Activated naive CD8-positive, alpha-beta T cell treated with anti-CD3 and anti-CD28 coated beads, Interleukin-2, amount 10 ng/mL, durations not matched to agents 7 days and 5 days (primary cell): ENCODE measurements at regions not wholly inside any gene's neighbourhood (a gene's known extent, or its start where the extent isn't known, plus 50 kb on each side); places are given as distances from the start of the nearest gene placed in this dataset.

Experiments used
- ATAC-seq: fragments of 150-1000 bp; cut with Tn5 transposase; one replicate; pipeline ENCODE4 v1.10.0; 2021; ENCODE audit warnings: low read depth, moderate library complexity
- POLR2A ChIA-PET: fragments of 350-600 bp; sonication (Branson Sonifier 250); formaldehyde crosslinking; loops from one replicate; lab custom pipeline; 2021; ENCODE audit warnings: antibody characterized with exemption; lab: Charles Lee
- DNase-seq: peaks from one replicate; pipeline ENCODE4 v3.0.0; 2021
- H3K27ac Mint-ChIP-seq: one replicate; pipeline ENCODE4 v1.8.0; 2022; ENCODE audit warnings: mild to moderate bottlenecking, mixed read lengths
- H3K27me3 Mint-ChIP-seq: one replicate; pipeline ENCODE4 v1.8.0; 2022; ENCODE audit warnings: mild to moderate bottlenecking, moderate library complexity, mixed read lengths
- H3K36me3 Mint-ChIP-seq: one replicate; pipeline ENCODE4 v1.8.0; 2021; ENCODE audit warnings: mild to moderate bottlenecking, mixed read lengths
- H3K4me1 Mint-ChIP-seq: one replicate; pipeline ENCODE4 v1.8.0; 2021; ENCODE audit warnings: mixed read lengths
- H3K4me3 Mint-ChIP-seq: one replicate; pipeline ENCODE4 v1.8.0; 2022; ENCODE audit warnings: mild to moderate bottlenecking, moderate library complexity, mixed read lengths
- H3K9me3 Mint-ChIP-seq: one replicate; pipeline ENCODE4 v1.8.0; 2021; ENCODE audit warnings: mixed read lengths

DNA sequence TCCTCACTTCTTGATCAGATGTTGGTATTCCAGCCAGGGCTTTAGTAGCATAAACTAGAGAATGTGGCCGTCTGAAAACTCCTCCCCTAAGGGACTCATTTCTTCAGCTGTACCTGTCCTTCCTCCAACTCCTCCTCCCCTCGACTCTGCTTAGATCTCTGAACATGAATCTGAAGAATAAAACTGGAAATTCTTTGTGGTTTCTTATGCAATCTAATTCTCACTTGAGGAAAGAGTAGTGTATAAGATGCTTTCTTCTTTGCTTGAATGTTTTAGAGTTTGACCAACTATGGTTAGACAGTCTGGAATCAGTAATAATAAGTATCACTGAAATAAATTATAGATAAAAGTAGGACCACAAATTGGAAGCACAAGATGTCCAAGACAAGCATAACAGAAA, 128.5 kb downstream of the LRRC70 start:
- ATAC-seq (no peak), DNase-seq (no peak)
- H3K27me3 Mint-ChIP-seq = peaks cover 3% of the 10 kb centered on the region
- H3K4me3 Mint-ChIP-seq = no peak overlapping the region
- no peaks in the 10 kb centered on the region for H3K36me3 Mint-ChIP-seq
- peaks cover 4% of the 10 kb centered on the region for H3K9me3 Mint-ChIP-seq
- POLR2A ChIA-PET = no interaction called here
- H3K27ac Mint-ChIP-seq = no peak overlapping the region
- no peaks in the 10 kb centered on the region for H3K4me1 Mint-ChIP-seq

DNA sequence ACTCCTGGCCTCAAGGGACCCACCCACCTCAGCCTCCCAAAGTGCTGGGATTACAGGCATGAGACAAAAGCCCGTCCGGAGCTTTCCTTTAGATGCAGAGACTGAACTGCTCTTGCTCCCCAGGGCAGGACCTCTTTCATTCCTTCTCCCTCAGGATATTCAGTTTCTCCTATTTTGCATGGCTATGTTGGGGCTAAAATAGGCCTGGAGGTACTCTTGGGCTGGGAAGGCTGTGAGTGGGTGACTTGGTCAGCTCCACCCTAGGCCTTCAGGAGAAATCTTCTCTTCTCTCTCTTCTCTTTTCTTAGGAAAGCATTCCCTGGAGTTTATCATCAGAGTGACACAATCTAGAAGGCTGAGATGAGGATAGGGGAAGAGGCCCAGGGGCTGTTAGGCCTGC, 126.4 kb downstream of the LRRC70 start:
- Mint-ChIP-seq H3K27ac (no peak overlapping the region), H3K4me3 (no peak overlapping the region), H3K4me1 (no peaks in the 10 kb centered on the region), H3K27me3 (peaks cover 3% of the 10 kb centered on the region), H3K36me3 (no peaks in the 10 kb centered on the region), H3K9me3 (peaks cover 4% of the 10 kb centered on the region)
- POLR2A ChIA-PET = no interaction called here
- DNase-seq (no peak), ATAC-seq (no peak)

DNA sequence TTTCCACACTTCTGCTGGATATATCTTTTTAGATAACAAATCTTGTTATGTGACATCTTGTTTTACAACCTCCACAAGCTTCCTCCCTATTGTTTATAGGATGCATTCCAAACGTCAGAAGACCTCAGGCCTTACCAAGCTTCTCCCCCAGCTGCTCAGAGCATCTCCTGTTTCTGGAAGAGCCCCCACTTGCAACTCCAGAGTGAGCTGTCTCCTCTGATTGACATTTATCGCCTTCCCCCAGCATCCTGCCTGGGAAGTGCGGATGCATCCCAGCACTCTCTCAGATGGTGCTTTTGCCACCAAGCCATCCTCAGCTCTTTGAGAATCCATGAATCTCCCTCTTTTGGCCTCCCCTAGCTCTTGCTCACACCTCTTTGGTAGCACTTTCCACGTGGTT, 123.5 kb downstream of the LRRC70 start:
- no peak overlapping the region for H3K4me3 Mint-ChIP-seq
- POLR2A ChIA-PET = no interaction called here
- no peaks in the 10 kb centered on the region for H3K4me1 Mint-ChIP-seq
- no peak for ATAC-seq
- DNase-seq = no peak
- H3K27ac Mint-ChIP-seq = peak overlapping the region; percentile 11
- H3K36me3 Mint-ChIP-seq = no peaks in the 10 kb centered on the region
- no peaks in the 10 kb centered on the region for H3K9me3 Mint-ChIP-seq
- H3K27me3 Mint-ChIP-seq = no peaks in the 10 kb centered on the region

DNA sequence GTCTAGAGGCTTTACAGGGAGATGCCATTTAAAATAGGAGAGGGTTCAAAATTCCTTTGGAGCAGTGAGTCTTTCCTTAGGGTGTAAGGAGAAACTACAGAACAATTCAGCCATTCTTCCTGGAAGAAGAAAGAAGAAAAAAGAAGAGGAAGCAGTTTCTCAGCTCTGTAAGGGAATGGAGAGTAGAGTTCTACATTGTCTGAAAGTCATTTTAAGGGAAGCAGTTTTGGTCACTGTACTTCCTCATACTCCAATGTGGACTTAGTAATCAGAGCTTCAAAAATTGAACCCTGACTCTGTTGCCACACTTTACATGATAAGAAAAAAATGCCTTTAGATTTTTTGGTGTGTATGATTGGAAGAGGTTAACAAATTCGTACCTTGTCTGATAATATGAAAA, 122.4 kb downstream of the LRRC70 start:
- H3K4me1 Mint-ChIP-seq = no peaks in the 10 kb centered on the region
- H3K9me3 Mint-ChIP-seq = no peaks in the 10 kb centered on the region
- no peak overlapping the region for H3K27ac Mint-ChIP-seq
- no peaks in the 10 kb centered on the region for H3K27me3 Mint-ChIP-seq
- ATAC-seq = no peak
- no peaks in the 10 kb centered on the region for H3K36me3 Mint-ChIP-seq
- POLR2A ChIA-PET = no interaction called here
- H3K4me3 Mint-ChIP-seq = no peak overlapping the region
- DNase-seq = no peak

DNA sequence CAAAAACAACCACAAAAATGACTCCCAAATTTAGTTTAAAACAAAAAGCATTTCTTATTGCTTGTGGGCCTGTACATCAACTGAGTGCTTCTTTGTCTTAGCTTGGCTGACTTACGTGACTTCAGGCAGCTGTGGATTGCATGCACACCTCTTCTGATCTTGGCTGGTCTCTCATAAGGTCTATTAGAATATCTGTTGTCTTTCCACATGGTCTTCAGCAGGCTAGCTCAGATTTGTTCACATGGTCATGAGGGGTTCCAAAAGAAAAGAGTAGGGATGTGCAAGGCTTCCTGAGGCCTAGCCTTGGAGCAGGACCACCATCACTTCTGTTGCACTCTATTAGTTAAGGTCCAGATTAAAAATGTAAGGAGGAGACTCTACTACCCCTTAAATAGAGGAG, 120.1 kb downstream of the LRRC70 start:
- no peak for ATAC-seq
- Mint-ChIP-seq H3K27ac (no peak overlapping the region), H3K9me3 (no peaks in the 10 kb centered on the region), H3K4me1 (no peaks in the 10 kb centered on the region), H3K27me3 (no peaks in the 10 kb centered on the region), H3K4me3 (no peak overlapping the region), H3K36me3 (no peaks in the 10 kb centered on the region)
- no peak for DNase-seq
- POLR2A ChIA-PET = no interaction called here

DNA sequence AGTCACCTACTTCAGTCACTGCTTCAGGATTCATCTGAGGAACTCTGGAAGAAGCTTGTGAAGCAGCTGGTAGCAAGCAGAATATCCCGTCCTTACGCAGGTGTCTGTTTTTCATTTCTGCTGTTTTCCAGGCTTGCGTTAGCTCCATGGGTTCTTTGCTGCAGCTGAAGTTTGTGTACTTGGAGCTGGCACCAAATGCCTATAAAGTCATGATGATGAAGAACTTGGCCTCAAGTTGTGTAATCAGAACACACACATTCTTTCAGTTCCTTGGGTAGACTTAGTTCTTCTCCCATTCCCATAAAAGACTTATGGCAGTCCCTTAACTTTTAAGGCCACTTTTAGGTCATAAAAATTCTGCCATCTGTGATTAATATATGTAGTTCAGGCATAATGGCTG, 116.7 kb downstream of the LRRC70 start:
- no peak for DNase-seq
- ATAC-seq = no peak
- POLR2A ChIA-PET = no interaction called here
- H3K4me1 Mint-ChIP-seq = no peaks in the 10 kb centered on the region
- no peak overlapping the region for H3K27ac Mint-ChIP-seq
- H3K27me3 Mint-ChIP-seq = no peaks in the 10 kb centered on the region
- H3K4me3 Mint-ChIP-seq = no peak overlapping the region
- no peaks in the 10 kb centered on the region for H3K36me3 Mint-ChIP-seq
- H3K9me3 Mint-ChIP-seq = no peaks in the 10 kb centered on the region

DNA sequence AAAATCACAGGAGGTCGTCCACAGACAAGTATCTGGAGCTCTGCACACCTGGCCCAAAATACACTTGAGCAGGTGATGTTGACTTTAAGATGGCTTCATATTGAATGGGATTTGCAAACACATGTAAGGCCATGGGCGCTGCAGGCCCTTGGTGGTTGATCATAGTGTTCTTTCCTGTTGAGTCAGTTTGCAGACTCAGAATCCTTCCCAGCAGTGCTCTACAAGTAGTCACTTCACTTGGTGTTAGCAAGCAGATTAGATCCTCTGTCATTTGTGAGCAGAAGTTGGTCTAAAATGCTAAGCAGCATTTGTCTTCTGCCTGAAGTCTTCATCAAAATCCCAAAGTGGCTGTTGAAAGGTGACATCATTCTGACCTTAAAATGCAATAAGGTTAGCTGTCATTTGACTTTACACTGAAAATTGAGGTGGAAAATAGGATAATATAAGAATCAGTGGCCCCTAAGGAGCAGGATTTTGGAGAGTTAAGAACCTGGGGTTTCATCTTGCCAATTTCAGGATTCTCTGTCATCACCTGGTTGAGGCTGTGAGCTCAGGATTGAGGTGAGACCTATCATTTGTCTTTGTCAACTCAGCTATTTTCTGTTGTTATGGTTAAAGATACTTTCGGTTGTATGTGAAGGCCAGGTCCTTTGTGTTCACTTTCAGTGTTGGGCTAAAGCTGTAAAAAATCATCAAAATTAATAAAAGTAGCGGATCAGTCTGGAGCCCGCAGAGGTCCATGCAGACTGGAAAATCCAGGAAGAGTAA, 114.5 kb downstream of the LRRC70 start:
- no peaks in the 10 kb centered on the region for H3K36me3 Mint-ChIP-seq
- H3K4me3 Mint-ChIP-seq = no peak overlapping the region
- H3K9me3 Mint-ChIP-seq = peaks cover 1% of the 10 kb centered on the region
- no peak for ATAC-seq
- H3K27me3 Mint-ChIP-seq = no peaks in the 10 kb centered on the region
- DNase-seq = no peak
- POLR2A ChIA-PET = no interaction called here
- H3K4me1 Mint-ChIP-seq = peaks cover 4% of the 10 kb centered on the region
- H3K27ac Mint-ChIP-seq = no peak overlapping the region

DNA sequence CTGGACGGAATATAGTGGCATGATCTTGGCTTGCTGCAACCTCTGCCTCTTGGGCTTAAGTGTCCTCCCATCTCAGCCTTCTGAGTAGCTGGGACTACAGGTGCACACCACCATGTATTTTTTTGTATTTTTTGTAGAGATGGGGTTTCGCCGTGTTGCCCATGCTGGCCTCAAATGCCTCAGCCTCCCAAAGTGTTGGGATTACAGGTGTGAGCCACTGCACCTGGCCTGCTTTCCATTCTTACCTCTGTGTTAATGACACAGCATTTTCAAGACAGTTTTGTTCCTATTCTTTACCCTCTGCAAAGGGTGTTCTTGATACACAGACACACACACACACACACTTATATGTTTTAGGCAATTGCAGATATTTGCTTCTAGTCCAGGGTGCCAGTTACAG, 113.3 kb downstream of the LRRC70 start:
- H3K27me3 Mint-ChIP-seq = no peaks in the 10 kb centered on the region
- H3K4me1 Mint-ChIP-seq = peaks cover 4% of the 10 kb centered on the region
- H3K9me3 Mint-ChIP-seq = peaks cover 1% of the 10 kb centered on the region
- ATAC-seq = no peak
- no peak overlapping the region for H3K4me3 Mint-ChIP-seq
- no peaks in the 10 kb centered on the region for H3K36me3 Mint-ChIP-seq
- no peak for DNase-seq
- no peak overlapping the region for H3K27ac Mint-ChIP-seq
- POLR2A ChIA-PET = no interaction called here

DNA sequence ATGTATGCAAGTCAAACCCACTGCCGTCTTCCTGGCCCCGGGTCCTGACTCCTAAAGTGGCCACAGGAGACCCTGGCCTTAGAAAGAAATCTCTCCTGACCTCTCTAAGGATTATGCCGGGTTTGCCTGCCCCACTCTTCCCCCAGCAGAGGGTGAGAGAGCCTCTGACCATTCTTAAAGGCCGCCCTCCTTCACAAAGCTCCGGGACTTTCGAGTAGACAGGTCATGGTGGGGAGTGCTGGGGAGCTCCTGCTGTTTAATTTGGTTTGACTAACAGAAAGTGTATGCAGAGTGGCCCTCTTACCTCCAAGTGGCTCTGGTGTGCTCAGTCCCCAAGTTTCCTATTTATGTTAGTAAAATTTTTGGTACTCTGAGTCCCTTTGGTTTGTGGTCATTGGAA, 111.8 kb downstream of the LRRC70 start:
- Mint-ChIP-seq H3K9me3 (peaks cover 1% of the 10 kb centered on the region), H3K4me3 (no peak overlapping the region), H3K36me3 (no peaks in the 10 kb centered on the region), H3K4me1 (peaks cover 4% of the 10 kb centered on the region), H3K27me3 (no peaks in the 10 kb centered on the region), H3K27ac (no peak overlapping the region)
- POLR2A ChIA-PET = no interaction called here
- ATAC-seq (no peak), DNase-seq (no peak)

DNA sequence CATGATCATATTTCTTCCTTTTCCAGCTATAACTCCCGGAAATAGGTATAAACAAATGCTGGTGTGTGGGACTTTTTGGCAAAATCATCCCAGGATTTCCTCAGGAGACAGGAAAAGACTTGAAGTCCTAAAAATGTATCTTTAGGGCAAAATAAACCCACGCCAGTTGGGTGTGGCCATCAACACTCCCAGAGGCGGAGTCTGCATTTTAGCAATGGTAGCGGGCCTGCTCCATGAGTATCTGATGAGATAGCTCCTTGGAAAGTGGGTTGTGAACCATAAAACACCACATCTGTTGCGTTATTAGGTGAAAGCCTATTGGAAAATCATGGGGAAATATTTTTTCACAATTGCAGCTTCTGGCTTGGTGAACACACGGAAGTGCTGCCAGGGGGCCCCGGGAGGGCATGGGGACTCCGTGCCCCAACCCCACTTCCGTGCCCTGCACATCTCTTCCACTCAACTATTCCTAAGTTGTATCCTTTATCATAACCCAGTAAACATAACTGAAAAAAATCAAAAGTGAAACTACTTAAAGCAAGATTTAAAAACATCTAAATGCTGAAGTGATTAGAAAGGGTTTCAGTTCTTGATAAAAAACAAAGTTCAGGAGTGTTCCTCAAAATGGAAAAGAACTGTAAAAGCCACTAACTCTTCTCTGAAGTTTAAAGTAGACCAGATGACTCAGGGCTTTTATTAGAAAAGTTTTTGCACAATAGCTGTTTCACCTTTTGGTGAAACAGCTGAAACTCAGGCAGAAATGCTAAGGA, 111.2 kb downstream of the LRRC70 start:
- peaks cover 1% of the 10 kb centered on the region for H3K9me3 Mint-ChIP-seq
- peak overlapping the region; percentile 53 for H3K4me3 Mint-ChIP-seq
- ATAC-seq (no peak), DNase-seq (no peak)
- POLR2A ChIA-PET = no interaction called here
- H3K27me3 Mint-ChIP-seq = no peaks in the 10 kb centered on the region
- no peaks in the 10 kb centered on the region for H3K36me3 Mint-ChIP-seq
- H3K4me1 Mint-ChIP-seq = peaks cover 4% of the 10 kb centered on the region
- no peak overlapping the region for H3K27ac Mint-ChIP-seq

DNA sequence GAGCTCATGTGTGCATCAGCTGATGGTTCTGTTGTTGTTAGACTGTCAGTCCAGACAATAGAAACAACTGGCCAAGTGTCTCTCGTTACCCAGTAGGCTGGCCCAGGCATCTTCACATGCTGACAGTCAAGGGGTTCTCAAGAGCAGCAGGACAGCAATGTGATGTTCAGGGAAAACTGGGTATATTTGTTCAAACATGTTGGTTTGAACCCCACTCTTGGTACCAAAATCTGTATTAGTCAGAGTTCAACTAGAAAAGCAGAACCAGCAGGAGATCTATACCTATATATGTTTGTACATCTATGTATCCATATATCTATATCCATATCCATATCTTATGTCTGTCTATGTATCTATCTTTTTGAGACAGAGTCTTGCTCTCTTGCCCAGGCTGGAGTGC, 108.1 kb downstream of the LRRC70 start:
- H3K4me3 Mint-ChIP-seq = no peak overlapping the region
- H3K27me3 Mint-ChIP-seq = peaks cover 2% of the 10 kb centered on the region
- POLR2A ChIA-PET = no interaction called here
- peaks cover 1% of the 10 kb centered on the region for H3K9me3 Mint-ChIP-seq
- H3K36me3 Mint-ChIP-seq = no peaks in the 10 kb centered on the region
- ATAC-seq (no peak), DNase-seq (no peak)
- no peak overlapping the region for H3K27ac Mint-ChIP-seq
- H3K4me1 Mint-ChIP-seq = peaks cover 4% of the 10 kb centered on the region

DNA sequence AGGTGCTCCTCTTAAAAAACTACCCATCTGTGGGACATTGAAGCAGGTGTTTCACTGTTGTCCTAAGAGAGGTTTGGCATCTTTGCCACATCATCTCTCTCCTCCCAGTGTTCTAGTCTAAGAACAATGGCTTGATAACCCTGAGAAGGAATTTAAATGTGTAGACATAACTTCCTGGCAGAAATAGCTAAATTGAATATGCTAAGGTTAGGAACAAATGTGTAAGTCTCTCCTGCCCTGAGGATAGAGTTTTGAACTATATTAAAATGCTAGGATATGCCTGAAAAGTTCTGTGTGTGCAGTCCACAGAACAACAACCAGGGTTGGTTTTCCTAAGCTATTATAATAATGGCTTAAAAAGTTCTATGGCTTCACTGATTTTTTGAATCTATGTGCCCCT, 106.6 kb downstream of the LRRC70 start:
- Mint-ChIP-seq H3K4me3 (no peak overlapping the region), H3K9me3 (peaks cover 1% of the 10 kb centered on the region), H3K27me3 (peaks cover 3% of the 10 kb centered on the region), H3K36me3 (no peaks in the 10 kb centered on the region), H3K27ac (no peak overlapping the region), H3K4me1 (peaks cover 4% of the 10 kb centered on the region)
- ATAC-seq (no peak), DNase-seq (no peak)
- POLR2A ChIA-PET = no interaction called here

DNA sequence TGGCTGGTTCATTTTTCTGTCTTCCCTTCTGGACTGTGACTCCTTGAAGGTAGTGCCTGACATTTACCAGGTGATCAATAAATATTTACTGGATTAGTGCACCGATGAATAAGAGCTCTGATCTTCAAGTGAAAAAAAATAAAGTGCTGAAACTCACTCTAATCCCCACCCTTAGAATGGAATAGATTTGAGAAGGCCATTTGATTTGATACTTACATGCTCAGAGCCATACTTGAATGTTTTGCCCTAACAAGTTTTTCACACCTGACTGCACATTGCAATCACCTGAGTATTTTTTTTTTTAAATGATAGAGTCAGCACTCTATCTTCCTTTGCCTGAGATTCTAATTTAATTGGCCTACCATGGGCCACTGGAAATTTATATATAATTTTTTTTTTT, 105.7 kb downstream of the LRRC70 start:
- ATAC-seq (no peak), DNase-seq (no peak)
- Mint-ChIP-seq H3K27me3 (peaks cover 3% of the 10 kb centered on the region), H3K36me3 (no peaks in the 10 kb centered on the region), H3K9me3 (peaks cover 5% of the 10 kb centered on the region), H3K4me3 (no peak overlapping the region), H3K4me1 (no peaks in the 10 kb centered on the region), H3K27ac (no peak overlapping the region)
- POLR2A ChIA-PET = no interaction called here

DNA sequence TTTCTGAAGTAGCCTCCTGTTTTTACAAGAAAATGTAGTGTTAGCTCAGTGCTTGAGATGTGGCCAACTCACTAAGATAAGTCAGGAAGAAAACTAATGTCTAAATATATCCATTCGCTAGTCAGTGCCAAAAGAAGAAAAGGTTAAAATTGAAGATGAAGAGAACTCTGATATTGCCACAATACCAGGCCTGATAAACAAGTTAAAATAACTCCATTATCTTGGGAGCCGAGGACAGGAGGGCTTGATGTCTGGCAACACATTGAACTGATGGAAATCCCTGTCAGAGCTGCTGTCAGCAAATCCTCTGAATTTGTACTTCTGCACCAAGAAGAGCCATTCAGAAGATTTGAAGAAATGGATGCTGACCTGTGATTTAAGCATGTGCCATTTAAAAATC, 103.4 kb downstream of the LRRC70 start:
- no peak overlapping the region for H3K4me3 Mint-ChIP-seq
- no peaks in the 10 kb centered on the region for H3K36me3 Mint-ChIP-seq
- ATAC-seq (no peak), DNase-seq (no peak)
- no peak overlapping the region for H3K27ac Mint-ChIP-seq
- peaks cover 11% of the 10 kb centered on the region for H3K9me3 Mint-ChIP-seq
- POLR2A ChIA-PET = no interaction called here
- peaks cover 3% of the 10 kb centered on the region for H3K27me3 Mint-ChIP-seq
- H3K4me1 Mint-ChIP-seq = no peaks in the 10 kb centered on the region
